ENCODE measurements at regions not wholly inside any gene's neighbourhood (a gene's known extent, or its start where the extent isn't known, plus 50 kb on each side); places are given as distances from the start of the nearest gene placed in this dataset.

- TF ChIP-seq TAF1 (IDR thresholded peaks at IDR 0.05; ENCODE audit: low read depth, low read length) = no peak
- no peak for TF ChIP-seq POU2F2 (IDR thresholded peaks at IDR 0.05; ENCODE audit: low read depth, low read length)
- TF ChIP-seq SPI1 (IDR thresholded peaks at IDR 0.05; ENCODE audit: low read depth, low read length) = no peak
- no peak for TF ChIP-seq POLR2A (IDR thresholded peaks at IDR 0.05; ENCODE audit: low read depth, low read length)
Observed at GRCh38 chr4:137283737-137284136, 248.6 kb downstream of the PCDH18 start.
